ENCODE measurements at regions not wholly inside any gene's neighbourhood (a gene's known extent, or its start where the extent isn't known, plus 50 kb on each side); places are given as distances from the start of the nearest gene placed in this dataset.

- no peak for TF ChIP-seq EZH2 (IDR thresholded peaks at IDR 0.05)
- TF ChIP-seq POLR2AphosphoS5 (IDR thresholded peaks at IDR 0.05; ENCODE audit: borderline replicate concordance, low read depth, low read length), result no peak
- no peak for TF ChIP-seq FOXP2 (optimal IDR thresholded peaks at IDR 0.05; ENCODE audit: control extremely low read depth, extremely low read length, insufficient read depth)
Observed at GRCh38 chr18:42689310-42689709, 426.2 kb downstream of the RIT2 start.

Data from SK-N-MC (cell line).